B cell (primary cell): ENCODE measurements at regions not wholly inside any gene's neighbourhood (a gene's known extent, or its start where the extent isn't known, plus 50 kb on each side); places are given as distances from the start of the nearest gene placed in this dataset.

ENCODE experiments used
- ATAC-seq: fragments of 200-7000 bp; cut with Tn5 transposase; one replicate; pipeline ENCODE4 v1.10.0; 2021; ENCODE audit warnings: low read depth, mild to moderate bottlenecking, moderate number of reproducible peaks, moderate library complexity
- CTCF ChIA-PET: fragments of 350-600 bp; sonication (Branson Sonifier 250); formaldehyde crosslinking; loops from one replicate; lab custom pipeline; 2021; ENCODE audit warnings: antibody characterized with exemption, inconsistent platforms; lab: Charles Lee
- POLR2A ChIA-PET: fragments of 350-600 bp; sonication (Branson Sonifier 250); formaldehyde crosslinking; loops from one replicate; lab custom pipeline; 2021; ENCODE audit warnings: antibody characterized with exemption; lab: Charles Lee
- DNase-seq: peaks from one replicate; pipeline ENCODE4 v3.0.0; 2013
- H2AFZ ChIP-seq: 2 replicates; pipeline ENCODE4 v1.6.1; 2012; ENCODE audit warnings: mild to moderate bottlenecking, low read depth, low read length; ENCODE audit not compliant: insufficient read depth, poor library complexity, severe bottlenecking
- H3K27ac ChIP-seq, 2 donors: 1 replicate in 1 of 2; 2 replicates in 1 of 2; pipeline ENCODE4 v1.5.1; 2012 to 2013; ENCODE audit warnings: low read length in 2 of 2, mild to moderate bottlenecking in 2 of 2, moderate library complexity in 1 of 2
- H3K27me3 ChIP-seq, 4 experiments: fragments of 200-600 bp in 1 of 4; sonication (generic) in 1 of 4; replicated peaks in 1 of 4; 1 replicate in 2 of 4; 2 replicates in 2 of 4; pipeline versions ENCODE4 v1.6.1 to v1.7.0; 2013 to 2016; ENCODE audit warnings: low read length in 3 of 4, mild to moderate bottlenecking in 2 of 4, mixed read lengths in 1 of 4, moderate library complexity in 1 of 4; ENCODE audit not compliant: insufficient read depth in 4 of 4, control insufficient read depth in 3 of 4; ENCODE audit errors: control extremely low read depth in 1 of 4
- H3K36me3 ChIP-seq, 2 experiments: replicated peaks in 1 of 2; 1 replicate in 1 of 2; 2 replicates in 1 of 2; pipeline versions ENCODE4 v1.6.1 to v1.7.1; 2013; ENCODE audit warnings: low read length in 1 of 2; ENCODE audit not compliant: insufficient read depth in 2 of 2, control insufficient read depth in 1 of 2; ENCODE audit errors: control extremely low read depth in 1 of 2, extremely low read depth in 1 of 2
- H3K4me1 ChIP-seq, 2 donors: fragments of 200-600 bp in 1 of 2; sonication (generic) in 1 of 2; 1 replicate in 1 of 2; 2 replicates in 1 of 2; pipeline versions ENCODE4 v1.5.1 to v1.6.1; 2013 to 2017; ENCODE audit warnings: low read length in 2 of 2; ENCODE audit not compliant: control insufficient read depth in 2 of 2, insufficient read depth in 2 of 2
- H3K4me2 ChIP-seq: replicated peaks from 2 replicates; pipeline ENCODE3; 2012; ENCODE audit warnings: mild to moderate bottlenecking, low read depth, low read length; ENCODE audit not compliant: poor library complexity, severe bottlenecking
- H3K4me3 ChIP-seq, 5 experiments: fragments of 200-600 bp in 1 of 5; sonication (generic) in 1 of 5; 1 replicate in 3 of 5; 2 replicates in 2 of 5; pipeline versions ENCODE4 v1.5.1 to v1.7.0; 2011 to 2016; ENCODE audit warnings: low read length in 4 of 5, mild to moderate bottlenecking in 4 of 5, low read depth in 2 of 5, control low read depth in 1 of 5, moderate library complexity in 1 of 5; ENCODE audit not compliant: insufficient read depth in 1 of 5; ENCODE audit errors: control extremely low read depth in 1 of 5, extremely low read depth in 1 of 5
- H3K79me2 ChIP-seq: fragments of 200-600 bp; sonication (generic); one replicate; pipeline ENCODE4 v1.6.0; 2016; ENCODE audit warnings: low read length; ENCODE audit not compliant: control insufficient read depth, insufficient read depth
- H3K9ac ChIP-seq: fragments of 200-600 bp; sonication (generic); 2 replicates; pipeline ENCODE4 v1.6.1; 2017; ENCODE audit warnings: mild to moderate bottlenecking, low read length, moderate library complexity
- H3K9me3 ChIP-seq, 3 donors: one replicate each; pipeline versions ENCODE4 v1.6.1 to v1.7.1; 2013; ENCODE audit warnings: low read length in 2 of 3; ENCODE audit not compliant: control insufficient read depth in 2 of 3, insufficient read depth in 1 of 3; ENCODE audit errors: control extremely low read depth in 1 of 3
- H4K20me1 ChIP-seq: 2 replicates; pipeline ENCODE4 v1.6.0; 2012; ENCODE audit warnings: mild to moderate bottlenecking, low read length; ENCODE audit not compliant: insufficient read depth, control insufficient read depth, poor library complexity, severe bottlenecking
- H3K27ac Mint-ChIP-seq: one replicate; pipeline ENCODE4 v1.8.0; 2021; ENCODE audit warnings: mixed read lengths
- H3K27me3 Mint-ChIP-seq: one replicate; pipeline ENCODE4 v1.8.0; 2021; ENCODE audit warnings: mixed read lengths
- H3K4me1 Mint-ChIP-seq: one replicate; pipeline ENCODE4 v1.8.0; 2021; ENCODE audit warnings: mixed read lengths
- H3K4me3 Mint-ChIP-seq: one replicate; pipeline ENCODE4 v1.8.0; 2021; ENCODE audit warnings: mixed read lengths
- H3K9me3 Mint-ChIP-seq: one replicate; pipeline ENCODE4 v1.8.0; 2022; ENCODE audit warnings: mixed read lengths; ENCODE audit not compliant: insufficient read depth
- CTCF ChIP-seq: fragments of 200-600 bp; IDR thresholded peaks from one replicate; pipeline ENCODE4 v1.8.0; 2022; ENCODE audit warnings: antibody characterized with exemption, mild to moderate bottlenecking
- EZH2 ChIP-seq: IDR thresholded peaks from 2 replicates; pipeline ENCODE4 v1.6.1; 2012; ENCODE audit warnings: borderline replicate concordance, low read depth, mild to moderate bottlenecking, moderate library complexity, low read length; ENCODE audit not compliant: insufficient read depth, poor library complexity, severe bottlenecking
- WGBS: methylation state at CpG from one replicate; pipeline ENCODE4 v1.1.5; 2013; ENCODE audit warnings: missing lambda C conversion rate; ENCODE audit not compliant: insufficient coverage; 5-methylcytosine and 5-hydroxymethylcytosine counted together
- intact Hi-C: fragments of 100-400 bp; cut with micrococcal nuclease; formaldehyde crosslinking; loops from one replicate; pipeline ENCODE4 v1.10.0; 2022

- H3K27ac ChIP-seq, result no peak overlapping the region
- Mint-ChIP-seq H3K27ac (no peak overlapping the region), H3K27me3 (no peaks in the 10 kb centered on the region), H3K4me1 (no peaks in the 10 kb centered on the region), H3K4me3 (no peak overlapping the region), H3K9me3 (no peaks in the 10 kb centered on the region)
- H3K36me3 ChIP-seq, result no peaks in the 10 kb centered on the region
- POLR2A ChIA-PET, result no interaction called here
- H3K27me3 ChIP-seq, result no peaks in the 10 kb centered on the region
- DNase-seq, result no peak
- CTCF ChIA-PET, result no interaction called here
- ATAC-seq, result no peak
- intact Hi-C loops, result no loop called here
- no CpG with 5 or more reads among the region's 10 CpGs for WGBS
- H2AFZ ChIP-seq, result no peak overlapping the region
- no peak overlapping the region for H3K9ac ChIP-seq
- H3K79me2 ChIP-seq, result no peaks in the 10 kb centered on the region
- H3K4me3 ChIP-seq, result no peak overlapping the region
- no peaks in the 10 kb centered on the region for H4K20me1 ChIP-seq
- H3K4me2 ChIP-seq, result no peak overlapping the region
- H3K9me3 ChIP-seq, result peaks cover 0 to 13% (median 0%) of the 10 kb centered on the region in 3 donors
- TF ChIP-seq CTCF, result no peak
- no peak for TF ChIP-seq EZH2
- H3K4me1 ChIP-seq, result no peaks in the 10 kb centered on the region
Observed at GRCh38 chr14:97538749-97539410, 741.7 kb downstream of the VRK1 start.

GRCh38 chr14:97539411-97539795 is 742.2 kb downstream of the VRK1 start:
- H3K27ac Mint-ChIP-seq, result no peak overlapping the region
- H3K4me1 Mint-ChIP-seq, result no peaks in the 10 kb centered on the region
- 81% methylated on average over 3 of the region's 5 CpGs for WGBS
- Histone ChIP-seq H2AFZ (no peak overlapping the region), H3K4me1 (no peaks in the 10 kb centered on the region), H3K27me3 (no peaks in the 10 kb centered on the region), H3K4me2 (no peak overlapping the region), H4K20me1 (no peaks in the 10 kb centered on the region), H3K9me3 (peaks cover 0 to 13% (median 0%) of the 10 kb centered on the region in 3 donors), H3K27ac (no peak overlapping the region), H3K79me2 (no peaks in the 10 kb centered on the region), H3K4me3 (no peak overlapping the region), H3K9ac (no peak overlapping the region), H3K36me3 (no peaks in the 10 kb centered on the region)
- DNase-seq (no peak), ATAC-seq (no peak)
- no peaks in the 10 kb centered on the region for H3K27me3 Mint-ChIP-seq
- intact Hi-C loops, result no loop called here
- H3K4me3 Mint-ChIP-seq, result no peak overlapping the region
- POLR2A ChIA-PET, result no interaction called here
- TF ChIP-seq CTCF (no peak), EZH2 (no peak)
- CTCF ChIA-PET, result no interaction called here
- no peaks in the 10 kb centered on the region for H3K9me3 Mint-ChIP-seq
